ENCODE measurements at regions not wholly inside any gene's neighbourhood (a gene's known extent, or its start where the extent isn't known, plus 50 kb on each side); places are given as distances from the start of the nearest gene placed in this dataset.

DNA sequence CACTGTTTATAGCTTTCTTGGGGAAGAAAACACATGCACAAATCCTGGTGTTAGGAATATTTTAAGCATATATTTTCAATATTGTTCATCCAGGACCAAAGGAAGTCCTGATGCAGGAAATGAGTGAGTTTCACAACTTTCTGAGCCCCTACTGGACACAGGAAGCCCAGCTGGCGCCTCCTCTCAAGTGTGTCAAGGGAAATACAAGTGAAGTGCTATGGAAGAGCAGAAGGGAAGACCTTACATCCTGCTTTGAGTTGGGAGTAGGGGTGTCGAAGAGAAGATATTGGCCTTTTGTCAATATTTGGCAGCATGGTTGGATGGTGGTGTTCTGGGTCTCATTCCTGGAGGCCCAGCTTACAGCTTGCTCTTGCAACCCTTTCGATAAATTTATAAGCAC is 66.1 kb upstream of the ZDHHC17 start:
- no peaks in the 10 kb centered on the region for H3K36me3 Mint-ChIP-seq (ENCODE audit: insufficient read depth, unreplicated experiment)
- Histone ChIP-seq H3K4me1 (peaks cover 11% of the 10 kb centered on the region), H3K4me3 (ENCODE audit: low read depth, low read length) (no peak overlapping the region), H3K36me3 (ENCODE audit: control insufficient read depth, insufficient read depth, low read length) (no peaks in the 10 kb centered on the region), H3K27me3 (replicated peaks; ENCODE audit: control insufficient read depth, insufficient read depth, low read length) (no peaks in the 10 kb centered on the region), H3K9me3 (no peaks in the 10 kb centered on the region)
- ChIA-PET CTCF (no interaction called here), POLR2A (no interaction called here)
- H3K9me3 Mint-ChIP-seq (ENCODE audit: unreplicated experiment): no peaks in the 10 kb centered on the region
- H3K4me1 Mint-ChIP-seq (ENCODE audit: low read depth, unreplicated experiment): peaks cover 31% of the 10 kb centered on the region
- TF ChIP-seq CTCF (IDR thresholded peaks at IDR 0.05; ENCODE audit: insufficient read depth in 1 of 2, low read depth in 1 of 2, low read length in 1 of 2, severe bottlenecking in 1 of 2, unreplicated experiment in 1 of 2): no peak
- no peak for DNase-seq
- H3K27me3 Mint-ChIP-seq (ENCODE audit: insufficient read depth, unreplicated experiment): no peaks in the 10 kb centered on the region
- H3K27ac Mint-ChIP-seq (ENCODE audit: unreplicated experiment): no peak overlapping the region
- intact Hi-C loops (cut with micrococcal nuclease; ENCODE audit: unreplicated experiment): loop anchor here (1.0 kb wide), 1 partner anchor 8 kb away; no protein-coding TSS in a partner anchor
- no peak overlapping the region for H3K4me3 Mint-ChIP-seq (ENCODE audit: unreplicated experiment)
- no TSS peak for BruUV-seq (replicated peaks)

- ChIA-PET POLR2A (no interaction called here), CTCF (no interaction called here)
- intact Hi-C loops (cut with micrococcal nuclease; ENCODE audit: unreplicated experiment): no loop called here
- Mint-ChIP-seq H3K4me3 (ENCODE audit: unreplicated experiment) (no peak overlapping the region), H3K36me3 (ENCODE audit: insufficient read depth, unreplicated experiment) (no peaks in the 10 kb centered on the region), H3K4me1 (ENCODE audit: low read depth, unreplicated experiment) (peaks cover 30% of the 10 kb centered on the region), H3K9me3 (ENCODE audit: unreplicated experiment) (no peaks in the 10 kb centered on the region), H3K27ac (ENCODE audit: unreplicated experiment) (no peak overlapping the region), H3K27me3 (ENCODE audit: insufficient read depth, unreplicated experiment) (no peaks in the 10 kb centered on the region)
- BruUV-seq (replicated peaks): no TSS peak
- no peak overlapping the region for H3K4me3 ChIP-seq (ENCODE audit: low read depth, low read length)
- no peaks in the 10 kb centered on the region for H3K36me3 ChIP-seq (ENCODE audit: control insufficient read depth, insufficient read depth, low read length)
- no peaks in the 10 kb centered on the region for H3K27me3 ChIP-seq (replicated peaks; ENCODE audit: control insufficient read depth, insufficient read depth, low read length)
- H3K9me3 ChIP-seq: no peaks in the 10 kb centered on the region
- TF ChIP-seq CTCF (IDR thresholded peaks at IDR 0.05; ENCODE audit: insufficient read depth in 1 of 2, low read depth in 1 of 2, low read length in 1 of 2, severe bottlenecking in 1 of 2, unreplicated experiment in 1 of 2): no peak
- DNase-seq: no peak
- H3K4me1 ChIP-seq: peaks cover 6% of the 10 kb centered on the region
Measured at GRCh38 chr12:76698316-76698715, 65.6 kb upstream of the ZDHHC17 start.

- no peak for TF ChIP-seq CTCF (IDR thresholded peaks at IDR 0.05; ENCODE audit: insufficient read depth in 1 of 2, low read depth in 1 of 2, low read length in 1 of 2, severe bottlenecking in 1 of 2, unreplicated experiment in 1 of 2)
- H3K4me1 Mint-ChIP-seq (ENCODE audit: low read depth, unreplicated experiment): peaks cover 30% of the 10 kb centered on the region
- no peak for DNase-seq
- BruUV-seq (replicated peaks): no TSS peak
- intact Hi-C loops (cut with micrococcal nuclease; ENCODE audit: unreplicated experiment): no loop called here
- H3K4me3 Mint-ChIP-seq (ENCODE audit: unreplicated experiment): no peak overlapping the region
- H3K4me1 ChIP-seq: peaks cover 4% of the 10 kb centered on the region; the same call in 1 of the 2 replicates
- POLR2A ChIA-PET: no interaction called here
- CTCF ChIA-PET: no interaction called here
- H3K9me3 Mint-ChIP-seq (ENCODE audit: unreplicated experiment): no peaks in the 10 kb centered on the region
- no peaks in the 10 kb centered on the region for H3K36me3 ChIP-seq (ENCODE audit: control insufficient read depth, insufficient read depth, low read length)
- no peaks in the 10 kb centered on the region for H3K36me3 Mint-ChIP-seq (ENCODE audit: insufficient read depth, unreplicated experiment)
- no peaks in the 10 kb centered on the region for H3K9me3 ChIP-seq
- no peaks in the 10 kb centered on the region for H3K27me3 Mint-ChIP-seq (ENCODE audit: insufficient read depth, unreplicated experiment)
- H3K27ac Mint-ChIP-seq (ENCODE audit: unreplicated experiment): no peak overlapping the region
- no peak overlapping the region for H3K4me3 ChIP-seq (ENCODE audit: low read depth, low read length)
- H3K27me3 ChIP-seq (replicated peaks; ENCODE audit: control insufficient read depth, insufficient read depth, low read length): no peaks in the 10 kb centered on the region
Measured at GRCh38 chr12:76698966-76699365, 64.9 kb upstream of the ZDHHC17 start.

Data from Caco-2 (cell line).